Body of pancreas (tissue), 4 donors: ENCODE measurements at regions not wholly inside any gene's neighbourhood (a gene's known extent, or its start where the extent isn't known, plus 50 kb on each side); places are given as distances from the start of the nearest gene placed in this dataset.

Experiments
- CTCF ChIP-seq, 7 experiments: fragments of 450-650 bp in 4 of 7; fragments of 200-600 bp in 3 of 7; sonication (generic) in 3 of 7; IDR thresholded peaks; one replicate each; pipeline ENCODE4 v1.5.1; 2016 to 2019; ENCODE audit warnings: antibody characterized with exemption in 7 of 7
- POLR2A ChIP-seq, 3 donors: fragments of 450-650 bp; IDR thresholded peaks; one replicate each; pipeline ENCODE4 v1.6.1; 2016; ENCODE audit warnings: antibody characterized with exemption in 3 of 3, mild to moderate bottlenecking in 2 of 3

- TF ChIP-seq CTCF (IDR thresholded peaks at IDR 0.05) (no peak), POLR2A (IDR thresholded peaks at IDR 0.05) (no peak)
Measured at GRCh38 chr1:14194511-14194910, 404.0 kb upstream of the KAZN start.
